ENCODE measurements at regions not wholly inside any gene's neighbourhood (a gene's known extent, or its start where the extent isn't known, plus 50 kb on each side); places are given as distances from the start of the nearest gene placed in this dataset.

GRCh38 chr6:120557554-120557953 lies 776.7 kb downstream of the TBC1D32 start:
- Histone ChIP-seq H3K4me3 (replicated peaks in 1 of 3; ENCODE audit: insufficient read depth in 1 of 3, low read depth in 2 of 3, low read length in 3 of 3) (no peak overlapping the region), H4K20me1 (ENCODE audit: insufficient read depth, low read length) (no peaks in the 10 kb centered on the region), H3K4me2 (ENCODE audit: low read depth, low read length) (no peak overlapping the region), H3K9ac (ENCODE audit: insufficient read depth, low read depth, low read length) (no peak overlapping the region), H3K9me3 (ENCODE audit: low read length) (no peaks in the 10 kb centered on the region), H2AFZ (ENCODE audit: low read length) (no peak overlapping the region), H3K36me3 (replicated peaks in 1 of 2; ENCODE audit: control insufficient read depth in 1 of 2, insufficient read depth in 2 of 2, low read length in 2 of 2) (no peaks in the 10 kb centered on the region), H3K79me2 (ENCODE audit: insufficient read depth, low read length) (no peaks in the 10 kb centered on the region), H3K27ac (ENCODE audit: extremely low read length, insufficient read depth, low read length) (no peak overlapping the region), H3K4me1 (ENCODE audit: insufficient read depth, low read length) (no peaks in the 10 kb centered on the region), H3K27me3 (ENCODE audit: control insufficient read depth in 1 of 2, insufficient read depth in 2 of 2, low read length in 2 of 2) (no peaks in the 10 kb centered on the region)
- DNase-seq (ENCODE audit: low spot score) (no peak), ATAC-seq (no peak), FAIRE-seq (no peak)
- POLR2A ChIA-PET: no interaction called here
- CTCF ChIA-PET (ENCODE audit: low intra/inter-chr PET ratio, low total read pairs): no interaction called here
- 31% methylated on average over 3 of the region's 3 CpGs for WGBS (ENCODE audit: low lambda C conversion rate)
- TF ChIP-seq ZNF773 (CRISPR knock-in tag; IDR thresholded peaks at IDR 0.05; ENCODE audit: borderline replicate concordance): no peak
- in situ Hi-C loops (cut with HindIII; ENCODE audit: extremely low pct_ligation_motif_present, low pct_unique_long_range_greater_than_20kb) (no loop called here), intact Hi-C loops (cut with micrococcal nuclease; ENCODE audit: unreplicated experiment) (no loop called here)
- no TSS peak for BruUV-seq (replicated peaks)

GRCh38 chr6:120556491-120556890 lies 777.8 kb downstream of the TBC1D32 start:
- Histone ChIP-seq H3K36me3 (replicated peaks in 1 of 2; ENCODE audit: control insufficient read depth in 1 of 2, insufficient read depth in 2 of 2, low read length in 2 of 2) (no peaks in the 10 kb centered on the region), H3K27me3 (ENCODE audit: control insufficient read depth in 1 of 2, insufficient read depth in 2 of 2, low read length in 2 of 2) (no peaks in the 10 kb centered on the region), H4K20me1 (ENCODE audit: insufficient read depth, low read length) (no peaks in the 10 kb centered on the region), H3K9ac (ENCODE audit: insufficient read depth, low read depth, low read length) (no peak overlapping the region), H3K27ac (ENCODE audit: extremely low read length, insufficient read depth, low read length) (no peak overlapping the region), H3K9me3 (ENCODE audit: low read length) (no peaks in the 10 kb centered on the region), H3K4me1 (ENCODE audit: insufficient read depth, low read length) (no peaks in the 10 kb centered on the region), H3K79me2 (ENCODE audit: insufficient read depth, low read length) (no peaks in the 10 kb centered on the region), H3K4me3 (replicated peaks in 1 of 3; ENCODE audit: insufficient read depth in 1 of 3, low read depth in 2 of 3, low read length in 3 of 3) (no peak overlapping the region), H3K4me2 (ENCODE audit: low read depth, low read length) (no peak overlapping the region), H2AFZ (ENCODE audit: low read length) (no peak overlapping the region)
- WGBS (ENCODE audit: low lambda C conversion rate): 9% methylated on average over 1 of the region's 1 CpG
- FAIRE-seq (no peak), DNase-seq (ENCODE audit: low spot score) (no peak), ATAC-seq (no peak)
- intact Hi-C loops (cut with micrococcal nuclease; ENCODE audit: unreplicated experiment) (no loop called here), in situ Hi-C loops (cut with HindIII; ENCODE audit: extremely low pct_ligation_motif_present, low pct_unique_long_range_greater_than_20kb) (no loop called here)
- ChIA-PET POLR2A (no interaction called here), CTCF (ENCODE audit: low intra/inter-chr PET ratio, low total read pairs) (no interaction called here)
- BruUV-seq (replicated peaks): no TSS peak
- TF ChIP-seq ZNF746 (CRISPR knock-in tag; IDR thresholded peaks at IDR 0.05) (no peak), ADNP (CRISPR knock-in tag; IDR thresholded peaks at IDR 0.05) (no peak), ZNF549 (CRISPR knock-in tag; IDR thresholded peaks at IDR 0.05) (no peak), REST (IDR thresholded peaks at IDR 0.05; ENCODE audit: borderline replicate concordance in 1 of 2, low read depth in 1 of 2, low read length in 2 of 2) (no peak), ZNF563 (CRISPR knock-in tag; IDR thresholded peaks at IDR 0.05) (no peak), MTA1 (CRISPR knock-in tag; IDR thresholded peaks at IDR 0.05; ENCODE audit: borderline replicate concordance) (no peak), HOXD1 (CRISPR knock-in tag; IDR thresholded peaks at IDR 0.05) (no peak), TOE1 (CRISPR knock-in tag; IDR thresholded peaks at IDR 0.05) (no peak), MAFG (CRISPR knock-in tag; IDR thresholded peaks at IDR 0.05) (no peak), ZNF574 (CRISPR knock-in tag; IDR thresholded peaks at IDR 0.05) (no peak), ZNF703 (CRISPR knock-in tag; IDR thresholded peaks at IDR 0.05; ENCODE audit: borderline replicate concordance) (no peak), SIN3B (IDR thresholded peaks at IDR 0.05; ENCODE audit: low read length) (no peak)
